C4-2B (cell line): ENCODE measurements at regions not wholly inside any gene's neighbourhood (a gene's known extent, or its start where the extent isn't known, plus 50 kb on each side); places are given as distances from the start of the nearest gene placed in this dataset.

Source experiments
- CTCF ChIP-seq: fragments of 450-650 bp; conservative IDR thresholded peaks from 2 replicates; pipeline ENCODE4 v1.5.1; 2017; ENCODE audit warnings: mild to moderate bottlenecking
- ZFX ChIP-seq: fragments of 450-650 bp; IDR thresholded peaks from 2 replicates; pipeline ENCODE4 v1.6.1; 2017

GRCh38 chr7:82599895-82600294, 156.3 kb upstream of the CACNA2D1 start:
- no peak for TF ChIP-seq CTCF
- TF ChIP-seq ZFX, result no peak
